Non-pigmented ciliary epithelial cell (primary cell): ENCODE measurements at regions not wholly inside any gene's neighbourhood (a gene's known extent, or its start where the extent isn't known, plus 50 kb on each side); places are given as distances from the start of the nearest gene placed in this dataset.
A peak's percentile ranks its signal among the peaks of the same experiment; 100 is the strongest.

Experiments used
- DNase-seq: peaks from one replicate; pipeline ENCODE4 v3.0.0-alpha.2; 2010; ENCODE audit warnings: low read depth

GRCh38 chr13:83216479-83217245 lies 665.6 kb downstream of the SLITRK1 start:
- DNase-seq: no peak

- no peak for DNase-seq
These were observed 666.6 kb downstream of the SLITRK1 start for GRCh38 chr13:83215627-83216026.

- no peak for DNase-seq
These were observed 667.8 kb downstream of the SLITRK1 start for GRCh38 chr13:83214452-83214851.

- DNase-seq: peak; percentile 67
These were observed 671.0 kb downstream of the SLITRK1 start for GRCh38 chr13:83211301-83211700.

GRCh38 chr13:83204886-83205285 lies 677.4 kb downstream of the SLITRK1 start:
- DNase-seq: no peak

GRCh38 chr13:83201506-83201905 lies 680.8 kb downstream of the SLITRK1 start:
- DNase-seq: no peak

- no peak for DNase-seq
These were observed 685.0 kb downstream of the SLITRK1 start for GRCh38 chr13:83197316-83197715.

- no peak for DNase-seq
These were observed 692.3 kb downstream of the SLITRK1 start for GRCh38 chr13:83190020-83190419.

GRCh38 chr13:83184819-83185218 lies 697.5 kb downstream of the SLITRK1 start:
- no peak for DNase-seq

- no peak for DNase-seq
These were observed 698.2 kb downstream of the SLITRK1 start for GRCh38 chr13:83184150-83184475.

- no peak for DNase-seq
These were observed 698.7 kb downstream of the SLITRK1 start for GRCh38 chr13:83183439-83184149.

GRCh38 chr13:83182845-83183244 lies 699.4 kb downstream of the SLITRK1 start:
- DNase-seq: no peak

GRCh38 chr13:83178008-83178407 lies 704.3 kb downstream of the SLITRK1 start:
- no peak for DNase-seq

- no peak for DNase-seq
These were observed 713.7 kb downstream of the SLITRK1 start for GRCh38 chr13:83168590-83168989.

- no peak for DNase-seq
These were observed 715.1 kb downstream of the SLITRK1 start for GRCh38 chr13:83167203-83167602.

GRCh38 chr13:83166550-83166949 lies 715.7 kb downstream of the SLITRK1 start:
- no peak for DNase-seq

- no peak for DNase-seq
These were observed 719.8 kb downstream of the SLITRK1 start for GRCh38 chr13:83162493-83162892.

GRCh38 chr13:83153848-83154247 lies 728.4 kb downstream of the SLITRK1 start:
- no peak for DNase-seq

GRCh38 chr13:83151308-83151660 lies 731.0 kb downstream of the SLITRK1 start:
- no peak for DNase-seq

GRCh38 chr13:83150616-83151307 lies 731.5 kb downstream of the SLITRK1 start:
- no peak for DNase-seq

GRCh38 chr13:83136660-83137059 lies 745.6 kb downstream of the SLITRK1 start:
- no peak for DNase-seq

GRCh38 chr13:83125791-83126190 lies 756.5 kb downstream of the SLITRK1 start:
- no peak for DNase-seq

- no peak for DNase-seq
These were observed 760.4 kb downstream of the SLITRK1 start for GRCh38 chr13:83121896-83122295.
